MM.1S (cell line): ENCODE measurements at regions not wholly inside any gene's neighbourhood (a gene's known extent, or its start where the extent isn't known, plus 50 kb on each side); places are given as distances from the start of the nearest gene placed in this dataset.
"Not testable (repeated sequence)": the region's sequence is repeated elsewhere in the genome, so short reads cannot be mapped to it uniquely, and the experiment has no call there.

ENCODE experiments used
- DNase-seq: peaks from one replicate; pipeline ENCODE4 v3.0.0-alpha.2; 2015
- H2AFZ ChIP-seq: fragments of 300-600 bp; sonication (generic); 2 replicates; pipeline ENCODE4 v1.6.0; 2016; ENCODE audit warnings: antibody characterized with exemption, low read length
- H3F3A ChIP-seq: fragments of 300-600 bp; sonication (generic); 2 replicates; pipeline ENCODE4 v1.6.1; 2016; ENCODE audit warnings: mild to moderate bottlenecking, antibody characterized with exemption, low read length, moderate library complexity, mixed read lengths; ENCODE audit not compliant: insufficient read depth
- H3K27ac ChIP-seq: fragments of 300-600 bp; sonication (generic); 2 replicates; pipeline ENCODE4 v1.5.1; 2016; ENCODE audit warnings: mild to moderate bottlenecking, low read length
- H3K27me3 ChIP-seq: fragments of 300-600 bp; sonication (generic); replicated peaks from 2 replicates; pipeline ENCODE4 v1.6.0; 2016; ENCODE audit warnings: low read length; ENCODE audit not compliant: insufficient read depth
- H3K36me3 ChIP-seq: fragments of 300-600 bp; sonication (generic); replicated peaks from 2 replicates; pipeline ENCODE4 v1.6.1; 2016; ENCODE audit warnings: mild to moderate bottlenecking, low read length, mixed read lengths; ENCODE audit not compliant: insufficient read depth
- H3K4me1 ChIP-seq: fragments of 300-600 bp; sonication (generic); 2 replicates; pipeline ENCODE4 v1.6.1; 2016; ENCODE audit warnings: low read length, mixed read lengths
- H3K4me2 ChIP-seq: fragments of 300-600 bp; sonication (generic); 2 replicates; pipeline ENCODE4 v1.6.0; 2016; ENCODE audit warnings: low read depth, low read length
- H3K4me3 ChIP-seq: fragments of 300-600 bp; sonication (generic); 2 replicates; pipeline ENCODE4 v1.5.1; 2016; ENCODE audit warnings: low read length, mixed read lengths
- H3K79me2 ChIP-seq: fragments of 300-600 bp; sonication (generic); 2 replicates; pipeline ENCODE4 v1.6.1; 2016; ENCODE audit warnings: mixed run types, low read length, mixed read lengths
- H3K9ac ChIP-seq: fragments of 300-600 bp; sonication (generic); 2 replicates; pipeline ENCODE4 v1.6.1; 2016; ENCODE audit warnings: low read length, mixed read lengths
- H3K9me2 ChIP-seq: fragments of 300-600 bp; sonication (generic); replicated peaks from 2 replicates; pipeline ENCODE4 v1.6.1; 2016; ENCODE audit warnings: mild to moderate bottlenecking, low read length, mixed read lengths; ENCODE audit not compliant: insufficient read depth
- H3K9me3 ChIP-seq: fragments of 300-600 bp; sonication (generic); replicated peaks from 2 replicates; pipeline ENCODE4 v1.6.1; 2016; ENCODE audit warnings: mild to moderate bottlenecking, low read length, mixed read lengths; ENCODE audit not compliant: insufficient read depth
- H4K20me1 ChIP-seq: fragments of 300-600 bp; sonication (generic); 2 replicates; pipeline ENCODE4 v1.6.1; 2016; ENCODE audit warnings: mild to moderate bottlenecking, low read length, moderate library complexity, mixed read lengths; ENCODE audit not compliant: insufficient read depth
- CTCF ChIP-seq: fragments of 300-600 bp; sonication (generic); IDR thresholded peaks from 2 replicates; pipeline ENCODE4 v1.5.1; 2016; ENCODE audit warnings: antibody characterized with exemption, low read length, mixed read lengths
- EZH2 ChIP-seq: fragments of 300-600 bp; sonication (generic); optimal IDR thresholded peaks from 2 replicates; pipeline ENCODE3; 2017; ENCODE audit warnings: low read depth, mild to moderate bottlenecking, antibody characterized with exemption, low read length, mixed read lengths
- EZH2phosphoT487 ChIP-seq: fragments of 300-600 bp; sonication (generic); IDR thresholded peaks from 2 replicates; pipeline ENCODE4 v1.6.1; 2018; ENCODE audit warnings: antibody characterized with exemption, low read length

GRCh38 chrX:66988331-66988730 lies 349.5 kb upstream of the EDA2R start:
- Histone ChIP-seq H3K36me3 (no peaks in the 10 kb centered on the region), H2AFZ (no peak overlapping the region), H3K79me2 (no peaks in the 10 kb centered on the region), H4K20me1 (no peaks in the 10 kb centered on the region), H3K4me1 (no peaks in the 10 kb centered on the region), H3K9ac (no peak overlapping the region), H3K4me3 (no peak overlapping the region), H3K9me3 (no peaks in the 10 kb centered on the region), H3K27ac (no peak overlapping the region), H3K4me2 (no peak overlapping the region), H3K9me2 (no peaks in the 10 kb centered on the region), H3K27me3 (no peaks in the 10 kb centered on the region), H3F3A (no peaks in the 10 kb centered on the region)
- no peak for DNase-seq
- no peak for TF ChIP-seq CTCF
- TF ChIP-seq EZH2 = no peak
- TF ChIP-seq EZH2phosphoT487 = no peak

GRCh38 chrX:66961665-66962064 lies 322.8 kb upstream of the EDA2R start:
- no peaks in the 10 kb centered on the region for H3K36me3 ChIP-seq
- no peaks in the 10 kb centered on the region for H3K79me2 ChIP-seq
- H3F3A ChIP-seq = no peaks in the 10 kb centered on the region
- no peak overlapping the region for H3K4me3 ChIP-seq
- no peak for TF ChIP-seq EZH2phosphoT487
- no peak for TF ChIP-seq EZH2
- no peak for TF ChIP-seq CTCF
- no peaks in the 10 kb centered on the region for H4K20me1 ChIP-seq
- no peak overlapping the region for H2AFZ ChIP-seq
- no peaks in the 10 kb centered on the region for H3K4me1 ChIP-seq
- no peak for DNase-seq
- H3K27ac ChIP-seq = no peak overlapping the region
- no peak overlapping the region for H3K4me2 ChIP-seq
- H3K9me2 ChIP-seq = no peaks in the 10 kb centered on the region
- H3K27me3 ChIP-seq = no peaks in the 10 kb centered on the region
- no peaks in the 10 kb centered on the region for H3K9me3 ChIP-seq
- no peak overlapping the region for H3K9ac ChIP-seq

- H4K20me1 ChIP-seq = no peaks in the 10 kb centered on the region
- TF ChIP-seq CTCF = no peak
- no peak for TF ChIP-seq EZH2
- TF ChIP-seq EZH2phosphoT487 = no peak
- no peak overlapping the region for H3K9ac ChIP-seq
- H2AFZ ChIP-seq = no peak overlapping the region
- H3K4me1 ChIP-seq = no peaks in the 10 kb centered on the region
- no peaks in the 10 kb centered on the region for H3K27me3 ChIP-seq
- no peak overlapping the region for H3K27ac ChIP-seq
- no peak overlapping the region for H3K4me2 ChIP-seq
- H3K36me3 ChIP-seq = no peaks in the 10 kb centered on the region
- no peak for DNase-seq
- H3K9me2 ChIP-seq = no peaks in the 10 kb centered on the region
- no peaks in the 10 kb centered on the region for H3K9me3 ChIP-seq
- H3K79me2 ChIP-seq = no peaks in the 10 kb centered on the region
- no peaks in the 10 kb centered on the region for H3F3A ChIP-seq
- H3K4me3 ChIP-seq = no peak overlapping the region
These were observed 292.8 kb upstream of the EDA2R start for GRCh38 chrX:66931713-66932112.

GRCh38 chrX:66930516-66930915 lies 291.6 kb upstream of the EDA2R start:
- H3K36me3 ChIP-seq, DNase-seq, H3K9me3 ChIP-seq, H3K9me2 ChIP-seq, H3K4me1 ChIP-seq, H2AFZ ChIP-seq, H3K27me3 ChIP-seq, H3K9ac ChIP-seq, H3K27ac ChIP-seq, H3K79me2 ChIP-seq, H4K20me1 ChIP-seq, H3K4me2 ChIP-seq, H3K4me3 ChIP-seq, H3F3A ChIP-seq: not testable (repeated sequence)
